ENCODE measurements at regions not wholly inside any gene's neighbourhood (a gene's known extent, or its start where the extent isn't known, plus 50 kb on each side); places are given as distances from the start of the nearest gene placed in this dataset.

DNA sequence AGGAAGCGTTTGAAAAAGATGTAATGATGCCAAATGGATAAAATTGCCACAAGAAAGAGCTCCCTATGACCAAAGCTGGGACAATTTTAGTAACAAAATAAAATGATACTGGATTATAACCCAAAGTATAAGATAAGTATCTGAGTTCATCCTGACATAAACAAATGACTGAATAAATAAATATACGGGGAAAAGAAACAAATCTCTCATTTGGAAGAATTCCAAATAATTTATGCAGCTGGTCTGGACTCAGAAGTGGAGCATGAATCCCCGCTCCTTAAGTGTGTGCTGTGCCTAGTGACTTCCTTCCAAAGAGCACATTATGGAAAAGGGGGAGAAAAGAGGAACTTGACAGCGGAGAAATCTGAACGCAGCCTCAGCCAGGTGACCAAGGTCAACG, 186.2 kb downstream of the RAMP3 start:
- WGBS (ENCODE audit: low lambda C conversion rate), result 32% methylated on average over 6 of the region's 6 CpGs

GRCh38 chr7:45347804-45348203, 190.2 kb downstream of the RAMP3 start:
- no peak for DNase-seq (ENCODE audit: low spot score)
- 51% methylated on average over 2 of the region's 2 CpGs for WGBS (ENCODE audit: low lambda C conversion rate)
- ChIA-PET POLR2A (no interaction called here), CTCF (ENCODE audit: low intra/inter-chr PET ratio, low total read pairs) (no interaction called here)
- ATAC-seq, result no peak
- no peaks in the 10 kb centered on the region for H3K36me3 ChIP-seq (replicated peaks in 1 of 2; ENCODE audit: control insufficient read depth in 1 of 2, insufficient read depth in 2 of 2, low read length in 2 of 2)
- no peak for FAIRE-seq
- H4K20me1 ChIP-seq (ENCODE audit: insufficient read depth, low read length), result no peaks in the 10 kb centered on the region
- H3K4me1 ChIP-seq (ENCODE audit: insufficient read depth, low read length), result no peaks in the 10 kb centered on the region
- H3K79me2 ChIP-seq (ENCODE audit: insufficient read depth, low read length), result no peaks in the 10 kb centered on the region
- intact Hi-C loops (cut with micrococcal nuclease; ENCODE audit: unreplicated experiment) (no loop called here), in situ Hi-C loops (cut with HindIII; ENCODE audit: extremely low pct_ligation_motif_present, low pct_unique_long_range_greater_than_20kb) (no loop called here)
- no peak overlapping the region for H3K9ac ChIP-seq (ENCODE audit: insufficient read depth, low read depth, low read length)
- BruUV-seq (replicated peaks), result no TSS peak
- H3K27ac ChIP-seq (ENCODE audit: extremely low read length, insufficient read depth, low read length), result no peak overlapping the region
- no peak overlapping the region for H2AFZ ChIP-seq (ENCODE audit: low read length)
- H3K27me3 ChIP-seq (ENCODE audit: control insufficient read depth in 1 of 2, insufficient read depth in 2 of 2, low read length in 2 of 2), result peaks cover 0 to 3% of the 10 kb centered on the region in 2 experiments; a peak in 1 of 5 replicates
- no peak overlapping the region for H3K4me2 ChIP-seq (ENCODE audit: low read depth, low read length)
- H3K9me3 ChIP-seq (ENCODE audit: low read length), result no peaks in the 10 kb centered on the region
- TF ChIP-seq MTA1 (CRISPR knock-in tag; IDR thresholded peaks at IDR 0.05; ENCODE audit: borderline replicate concordance) (no peak), ZNF496 (CRISPR knock-in tag; IDR thresholded peaks at IDR 0.05; ENCODE audit: insufficient replicate concordance) (no peak), PBX2 (CRISPR knock-in tag; IDR thresholded peaks at IDR 0.05) (no peak), ZNF614 (CRISPR knock-in tag; IDR thresholded peaks at IDR 0.05; ENCODE audit: borderline replicate concordance) (no peak), RBFOX2 (IDR thresholded peaks at IDR 0.05; ENCODE audit: low read depth, low read length) (no peak), ZNF12 (CRISPR knock-in tag; IDR thresholded peaks at IDR 0.05) (no peak), BCLAF1 (IDR thresholded peaks at IDR 0.05) (no peak), SMC3 (IDR thresholded peaks at IDR 0.05; ENCODE audit: low read length) (no peak), ZNF883 (CRISPR knock-in tag; IDR thresholded peaks at IDR 0.05; ENCODE audit: not compliant biosample characterization) (no peak)
- TF ChIP-seq, protein P1, sequence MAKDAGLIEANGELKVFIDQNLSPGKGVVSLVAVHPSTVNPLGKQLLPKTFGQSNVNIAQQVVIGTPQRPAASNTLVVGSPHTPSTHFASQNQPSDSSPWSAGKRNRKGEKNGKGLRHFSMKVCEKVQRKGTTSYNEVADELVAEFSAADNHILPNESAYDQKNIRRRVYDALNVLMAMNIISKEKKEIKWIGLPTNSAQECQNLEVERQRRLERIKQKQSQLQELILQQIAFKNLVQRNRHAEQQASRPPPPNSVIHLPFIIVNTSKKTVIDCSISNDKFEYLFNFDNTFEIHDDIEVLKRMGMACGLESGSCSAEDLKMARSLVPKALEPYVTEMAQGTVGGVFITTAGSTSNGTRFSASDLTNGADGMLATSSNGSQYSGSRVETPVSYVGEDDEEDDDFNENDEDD (CRISPR knock-in tag; IDR thresholded peaks at IDR 0.05; ENCODE audit: borderline replicate concordance), result no peak
- H3K4me3 ChIP-seq (replicated peaks in 1 of 3; ENCODE audit: insufficient read depth in 1 of 3, low read depth in 2 of 3, low read length in 3 of 3), result no peak overlapping the region

More for the DNA sequence above, 186.2 kb downstream of the RAMP3 start:
- Histone ChIP-seq H3K4me2 (ENCODE audit: low read depth, low read length) (no peak overlapping the region), H3K79me2 (ENCODE audit: insufficient read depth, low read length) (no peaks in the 10 kb centered on the region), H3K27me3 (ENCODE audit: control insufficient read depth in 1 of 2, insufficient read depth in 2 of 2, low read length in 2 of 2) (peaks cover 0 to 3% of the 10 kb centered on the region in 2 experiments; a peak in 1 of 5 replicates), H3K4me3 (replicated peaks in 1 of 3; ENCODE audit: insufficient read depth in 1 of 3, low read depth in 2 of 3, low read length in 3 of 3) (no peak overlapping the region), H3K4me1 (ENCODE audit: insufficient read depth, low read length) (peaks cover 6% of the 10 kb centered on the region; the same call in 1 of the 2 replicates), H3K9me3 (ENCODE audit: low read length) (no peaks in the 10 kb centered on the region), H3K36me3 (replicated peaks in 1 of 2; ENCODE audit: control insufficient read depth in 1 of 2, insufficient read depth in 2 of 2, low read length in 2 of 2) (no peaks in the 10 kb centered on the region), H2AFZ (ENCODE audit: low read length) (no peak overlapping the region), H3K27ac (ENCODE audit: extremely low read length, insufficient read depth, low read length) (no peak overlapping the region), H4K20me1 (ENCODE audit: insufficient read depth, low read length) (no peaks in the 10 kb centered on the region), H3K9ac (ENCODE audit: insufficient read depth, low read depth, low read length) (no peak overlapping the region)
- FAIRE-seq (no peak), ATAC-seq (no peak), DNase-seq (ENCODE audit: low spot score) (no peak)
- ChIA-PET CTCF (ENCODE audit: low intra/inter-chr PET ratio, low total read pairs) (no interaction called here), POLR2A (no interaction called here)
- TF ChIP-seq, protein P2, sequence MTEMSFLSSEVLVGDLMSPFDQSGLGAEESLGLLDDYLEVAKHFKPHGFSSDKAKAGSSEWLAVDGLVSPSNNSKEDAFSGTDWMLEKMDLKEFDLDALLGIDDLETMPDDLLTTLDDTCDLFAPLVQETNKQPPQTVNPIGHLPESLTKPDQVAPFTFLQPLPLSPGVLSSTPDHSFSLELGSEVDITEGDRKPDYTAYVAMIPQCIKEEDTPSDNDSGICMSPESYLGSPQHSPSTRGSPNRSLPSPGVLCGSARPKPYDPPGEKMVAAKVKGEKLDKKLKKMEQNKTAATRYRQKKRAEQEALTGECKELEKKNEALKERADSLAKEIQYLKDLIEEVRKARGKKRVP (CRISPR knock-in tag; IDR thresholded peaks at IDR 0.05), result no peak
- no peak for TF ChIP-seq PITX1 (CRISPR knock-in tag; IDR thresholded peaks at IDR 0.05)
- in situ Hi-C loops (cut with HindIII; ENCODE audit: extremely low pct_ligation_motif_present, low pct_unique_long_range_greater_than_20kb) (no loop called here), intact Hi-C loops (cut with micrococcal nuclease; ENCODE audit: unreplicated experiment) (no loop called here)
- no TSS peak for BruUV-seq (replicated peaks)
